Right hindlimb (tissue), 1 donor: ENCODE measurements at regions not wholly inside any gene's neighbourhood (a gene's known extent, or its start where the extent isn't known, plus 50 kb on each side); places are given as distances from the start of the nearest gene placed in this dataset.

Experiments
- DNase-seq: peaks from one replicate; pipeline ENCODE4 v3.0.0-alpha.2; 2018

GRCh38 chr15:39471785-39472574 is 108.9 kb upstream of the THBS1 start:
- DNase-seq, result no peak

GRCh38 chr15:39472621-39473297 is 108.1 kb upstream of the THBS1 start:
- DNase-seq, result peak; percentile 92

- DNase-seq, result peak; percentile 81
Measured at GRCh38 chr15:39473298-39473947, 107.5 kb upstream of the THBS1 start.

- DNase-seq, result no peak
Measured at GRCh38 chr15:39474657-39475056, 106.2 kb upstream of the THBS1 start.

GRCh38 chr15:39478996-39479395 is 101.9 kb upstream of the THBS1 start:
- DNase-seq, result no peak

GRCh38 chr15:39479911-39480310 is 101.0 kb upstream of the THBS1 start:
- no peak for DNase-seq

- DNase-seq, result no peak
Measured at GRCh38 chr15:39482459-39482858, 98.4 kb upstream of the THBS1 start.

GRCh38 chr15:39486621-39487457 is 94.0 kb upstream of the THBS1 start:
- DNase-seq, result no peak

- no peak for DNase-seq
Measured at GRCh38 chr15:39487458-39487735, 93.5 kb upstream of the THBS1 start.

GRCh38 chr15:39488516-39488915 is 92.4 kb upstream of the THBS1 start:
- no peak for DNase-seq

GRCh38 chr15:39488961-39489360 is 91.9 kb upstream of the THBS1 start:
- no peak for DNase-seq

GRCh38 chr15:39491115-39491885 is 89.6 kb upstream of the THBS1 start:
- no peak for DNase-seq

- no peak for DNase-seq
Measured at GRCh38 chr15:39491886-39492490, 88.9 kb upstream of the THBS1 start.

- DNase-seq, result no peak
Measured at GRCh38 chr15:39493424-39494067, 87.3 kb upstream of the THBS1 start.

- no peak for DNase-seq
Measured at GRCh38 chr15:39494462-39494861, 86.4 kb upstream of the THBS1 start.

- DNase-seq, result peak; percentile 48
Measured at GRCh38 chr15:39495871-39496840, 84.7 kb upstream of the THBS1 start.

- DNase-seq, result no peak
Measured at GRCh38 chr15:39497016-39497758, 83.7 kb upstream of the THBS1 start.

GRCh38 chr15:39497759-39498565 is 82.9 kb upstream of the THBS1 start:
- no peak for DNase-seq

GRCh38 chr15:39498629-39499028 is 82.2 kb upstream of the THBS1 start:
- DNase-seq, result peak; percentile 84
